ENCODE measurements at regions not wholly inside any gene's neighbourhood (a gene's known extent, or its start where the extent isn't known, plus 50 kb on each side); places are given as distances from the start of the nearest gene placed in this dataset.

GRCh38 chr9:30089428-30089827 is 2295.0 kb upstream of the ACO1 start:
- Histone ChIP-seq H3T11ph (ENCODE audit: low read length) (no peak overlapping the region), H3K79me1 (ENCODE audit: insufficient read depth, low read depth, low read length, poor library complexity, severe bottlenecking) (no peaks in the 10 kb centered on the region), H3K56ac (ENCODE audit: insufficient read length, low read depth, low read length) (no peak overlapping the region), H2BK5ac (ENCODE audit: insufficient read length, low read length) (no peak overlapping the region), H3K79me2 (ENCODE audit: insufficient read depth, low read length) (no peaks in the 10 kb centered on the region), H3K4ac (ENCODE audit: low read depth, low read length) (no peak overlapping the region), H4K5ac (ENCODE audit: insufficient read length, low read depth, low read length) (no peak overlapping the region), H2AFZ (ENCODE audit: low read length) (no peak overlapping the region), H2AK5ac (ENCODE audit: insufficient read length, low read length) (no peak overlapping the region), H3K4me2 (ENCODE audit: insufficient read depth, insufficient read length, low read length) (no peak overlapping the region), H2BK15ac (ENCODE audit: low read depth, low read length) (no peak overlapping the region), H3K23me2 (ENCODE audit: insufficient read length, low read depth, low read length, poor library complexity, severe bottlenecking) (no peaks in the 10 kb centered on the region), H2BK12ac (ENCODE audit: insufficient read length, low read depth, low read length) (no peak overlapping the region), H4K8ac (replicated peaks; ENCODE audit: insufficient read length, low read depth, low read length) (no peak overlapping the region), H4K20me1 (ENCODE audit: control insufficient read depth, insufficient read depth, insufficient read length) (no peaks in the 10 kb centered on the region), H3K4me1 (ENCODE audit: insufficient read depth, low read length) (no peaks in the 10 kb centered on the region), H3K9ac (ENCODE audit: extremely low read depth, insufficient read length, low read length) (no peak overlapping the region), H2BK20ac (ENCODE audit: low read depth, low read length, poor library complexity, severe bottlenecking) (no peak overlapping the region), H3K9me3 (ENCODE audit: control insufficient read depth, low read depth, low read length) (no peaks in the 10 kb centered on the region), H3K23ac (ENCODE audit: insufficient read length, low read depth, low read length) (no peak overlapping the region), H3K18ac (ENCODE audit: insufficient read length, low read depth, low read length) (no peak overlapping the region), H3K27me3 (ENCODE audit: insufficient read depth, low read length) (no peaks in the 10 kb centered on the region), H3K27ac (ENCODE audit: insufficient read length, low read depth, low read length) (no peak overlapping the region), H2BK120ac (ENCODE audit: low read depth, low read length, poor library complexity, severe bottlenecking) (no peak overlapping the region), H3K14ac (ENCODE audit: insufficient read depth, low read length) (no peak overlapping the region), H4K91ac (ENCODE audit: insufficient read length, low read depth, low read length) (no peak overlapping the region)
- H3K9me3 Mint-ChIP-seq = no peaks in the 10 kb centered on the region
- no peak for TF ChIP-seq CTCF (conservative IDR thresholded peaks at IDR 0.05)
- no peaks in the 10 kb centered on the region for H3K4me1 Mint-ChIP-seq
- H3K4me3 Mint-ChIP-seq = no peak overlapping the region
- H3K36me3 Mint-ChIP-seq (ENCODE audit: insufficient read depth in 1 of 3, low read depth in 3 of 3) = no peaks in the 10 kb centered on the region
- no peak for DNase-seq
- no peak overlapping the region for H3K27ac Mint-ChIP-seq
- no CpG with 5 or more reads among the region's 5 CpGs for WGBS (ENCODE audit: extremely low coverage, insufficient read length, low lambda C conversion rate)
- no peaks in the 10 kb centered on the region for H3K27me3 Mint-ChIP-seq (ENCODE audit: low read depth)

All from H9 (cell line).